ENCODE measurements at regions not wholly inside any gene's neighbourhood (a gene's known extent, or its start where the extent isn't known, plus 50 kb on each side); places are given as distances from the start of the nearest gene placed in this dataset.

GRCh38 chr4:71151054-71151453, 157.6 kb downstream of the DCK start:
- H3K4me1 ChIP-seq = no peaks in the 10 kb centered on the region
- H3K4me3 ChIP-seq = no peak overlapping the region
- intact Hi-C loops (cut with micrococcal nuclease) = no loop called here
- TF ChIP-seq, protein P1, sequence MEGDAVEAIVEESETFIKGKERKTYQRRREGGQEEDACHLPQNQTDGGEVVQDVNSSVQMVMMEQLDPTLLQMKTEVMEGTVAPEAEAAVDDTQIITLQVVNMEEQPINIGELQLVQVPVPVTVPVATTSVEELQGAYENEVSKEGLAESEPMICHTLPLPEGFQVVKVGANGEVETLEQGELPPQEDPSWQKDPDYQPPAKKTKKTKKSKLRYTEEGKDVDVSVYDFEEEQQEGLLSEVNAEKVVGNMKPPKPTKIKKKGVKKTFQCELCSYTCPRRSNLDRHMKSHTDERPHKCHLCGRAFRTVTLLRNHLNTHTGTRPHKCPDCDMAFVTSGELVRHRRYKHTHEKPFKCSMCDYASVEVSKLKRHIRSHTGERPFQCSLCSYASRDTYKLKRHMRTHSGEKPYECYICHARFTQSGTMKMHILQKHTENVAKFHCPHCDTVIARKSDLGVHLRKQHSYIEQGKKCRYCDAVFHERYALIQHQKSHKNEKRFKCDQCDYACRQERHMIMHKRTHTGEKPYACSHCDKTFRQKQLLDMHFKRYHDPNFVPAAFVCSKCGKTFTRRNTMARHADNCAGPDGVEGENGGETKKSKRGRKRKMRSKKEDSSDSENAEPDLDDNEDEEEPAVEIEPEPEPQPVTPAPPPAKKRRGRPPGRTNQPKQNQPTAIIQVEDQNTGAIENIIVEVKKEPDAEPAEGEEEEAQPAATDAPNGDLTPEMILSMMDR (IDR thresholded peaks at IDR 0.05; ENCODE audit: borderline replicate concordance) = no peak
- no peak overlapping the region for H3K27ac ChIP-seq (replicated peaks)
- H3K9me3 ChIP-seq (replicated peaks) = peaks cover 4% of the 10 kb centered on the region
- no peak for DNase-seq
- no peaks in the 10 kb centered on the region for H3K36me3 ChIP-seq
- peaks cover 5% of the 10 kb centered on the region for H3K27me3 ChIP-seq (ENCODE audit: low read depth)

DNA sequence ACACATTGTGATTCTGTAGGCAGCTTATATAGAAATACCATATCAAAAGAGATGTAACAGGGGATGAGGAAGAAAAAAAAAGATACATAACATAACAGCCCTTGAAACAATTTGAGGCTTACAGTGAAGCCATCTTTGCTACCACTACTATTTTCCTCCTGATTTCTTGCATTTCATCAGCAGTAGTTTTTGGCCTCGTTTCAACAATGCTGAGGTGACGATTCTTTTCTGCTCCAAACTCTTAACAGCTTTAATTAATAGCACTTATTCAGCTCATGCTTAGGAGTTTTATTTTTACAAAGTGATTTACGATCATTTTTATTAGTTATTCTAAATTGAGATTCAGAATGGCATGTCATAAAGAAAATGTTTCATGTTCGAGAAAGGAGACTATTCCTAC, 163.2 kb downstream of the DCK start:
- no peak overlapping the region for H3K4me3 ChIP-seq
- no peak for DNase-seq
- no peaks in the 10 kb centered on the region for H3K9me3 ChIP-seq (replicated peaks)
- H3K36me3 ChIP-seq = no peaks in the 10 kb centered on the region
- peaks cover 5% of the 10 kb centered on the region for H3K27me3 ChIP-seq (ENCODE audit: low read depth)
- intact Hi-C loops (cut with micrococcal nuclease) = no loop called here
- no peak overlapping the region for H3K27ac ChIP-seq (replicated peaks)
- TF ChIP-seq, protein P1 (IDR thresholded peaks at IDR 0.05; ENCODE audit: borderline replicate concordance) = no peak
- H3K4me1 ChIP-seq = no peaks in the 10 kb centered on the region

- Histone ChIP-seq H3K4me3 (no peak overlapping the region), H3K36me3 (no peaks in the 10 kb centered on the region), H3K4me1 (no peaks in the 10 kb centered on the region), H3K27ac (replicated peaks) (no peak overlapping the region), H3K9me3 (replicated peaks) (no peaks in the 10 kb centered on the region), H3K27me3 (ENCODE audit: low read depth) (peaks cover 12% of the 10 kb centered on the region)
- TF ChIP-seq, protein P1 (IDR thresholded peaks at IDR 0.05; ENCODE audit: borderline replicate concordance) = no peak
- DNase-seq = no peak
- intact Hi-C loops (cut with micrococcal nuclease) = no loop called here
These were observed 168.9 kb downstream of the DCK start for GRCh38 chr4:71162386-71162785.

GRCh38 chr4:71163317-71163716, 169.9 kb downstream of the DCK start:
- intact Hi-C loops (cut with micrococcal nuclease) = no loop called here
- no peak for DNase-seq

DNA sequence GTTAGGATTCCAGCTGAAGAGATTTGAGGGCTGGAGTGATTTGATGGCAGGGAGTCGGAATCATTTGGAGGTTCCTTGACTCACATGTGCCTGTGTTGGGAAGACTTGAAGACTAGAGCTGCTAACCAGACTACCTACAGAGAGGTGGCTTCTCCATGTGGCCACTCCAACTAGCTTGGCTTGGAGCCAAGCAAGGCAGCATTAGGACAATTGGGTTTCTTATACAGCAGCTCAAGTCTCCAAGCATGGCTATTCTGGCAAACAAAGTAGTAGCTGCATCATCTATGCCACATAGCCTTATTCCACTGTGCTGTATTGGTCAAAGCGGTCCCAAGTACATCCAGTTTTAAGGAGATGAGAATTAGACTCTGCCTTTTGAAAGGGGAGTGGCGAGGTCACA, 171.7 kb upstream of the SLC4A4 start:
- peaks cover 10% of the 10 kb centered on the region for H3K27me3 ChIP-seq (ENCODE audit: low read depth)
- H3K27ac ChIP-seq (replicated peaks) = no peak overlapping the region
- H3K36me3 ChIP-seq = no peaks in the 10 kb centered on the region
- intact Hi-C loops (cut with micrococcal nuclease) = no loop called here
- no peak for DNase-seq
- TF ChIP-seq, protein P1 (IDR thresholded peaks at IDR 0.05; ENCODE audit: borderline replicate concordance) = no peak
- H3K9me3 ChIP-seq (replicated peaks) = no peaks in the 10 kb centered on the region
- no peaks in the 10 kb centered on the region for H3K4me1 ChIP-seq
- H3K4me3 ChIP-seq = no peak overlapping the region

More at GRCh38 chr4:71163317-71163716, 169.9 kb downstream of the DCK start:
- Histone ChIP-seq H3K27me3 (ENCODE audit: low read depth) (peaks cover 12% of the 10 kb centered on the region), H3K9me3 (replicated peaks) (no peaks in the 10 kb centered on the region), H3K4me3 (no peak overlapping the region), H3K36me3 (no peaks in the 10 kb centered on the region), H3K27ac (replicated peaks) (no peak overlapping the region), H3K4me1 (no peaks in the 10 kb centered on the region)
- TF ChIP-seq, protein P1 (IDR thresholded peaks at IDR 0.05; ENCODE audit: borderline replicate concordance) = no peak

GRCh38 chr4:71171592-71171991, 167.2 kb upstream of the SLC4A4 start:
- no peaks in the 10 kb centered on the region for H3K36me3 ChIP-seq
- DNase-seq = no peak
- peaks cover 3% of the 10 kb centered on the region for H3K27me3 ChIP-seq (ENCODE audit: low read depth)
- no peaks in the 10 kb centered on the region for H3K4me1 ChIP-seq
- H3K9me3 ChIP-seq (replicated peaks) = peaks cover 13% of the 10 kb centered on the region
- no peak overlapping the region for H3K27ac ChIP-seq (replicated peaks)
- TF ChIP-seq, protein P1 (IDR thresholded peaks at IDR 0.05; ENCODE audit: borderline replicate concordance) = no peak
- intact Hi-C loops (cut with micrococcal nuclease) = no loop called here
- H3K4me3 ChIP-seq = no peak overlapping the region

Data from left ventricle myocardium inferior (tissue), 1 donor.